B cell (primary cell): ENCODE measurements at regions not wholly inside any gene's neighbourhood (a gene's known extent, or its start where the extent isn't known, plus 50 kb on each side); places are given as distances from the start of the nearest gene placed in this dataset.

Experiments used
- ATAC-seq: fragments of 200-7000 bp; cut with Tn5 transposase; one replicate; pipeline ENCODE4 v1.10.0; 2021; ENCODE audit warnings: low read depth, mild to moderate bottlenecking, moderate number of reproducible peaks, moderate library complexity
- CTCF ChIA-PET: fragments of 350-600 bp; sonication (Branson Sonifier 250); formaldehyde crosslinking; loops from one replicate; lab custom pipeline; 2021; ENCODE audit warnings: antibody characterized with exemption, inconsistent platforms; lab: Charles Lee
- POLR2A ChIA-PET: fragments of 350-600 bp; sonication (Branson Sonifier 250); formaldehyde crosslinking; loops from one replicate; lab custom pipeline; 2021; ENCODE audit warnings: antibody characterized with exemption; lab: Charles Lee
- DNase-seq: peaks from one replicate; pipeline ENCODE4 v3.0.0; 2013
- H2AFZ ChIP-seq: 2 replicates; pipeline ENCODE4 v1.6.1; 2012; ENCODE audit warnings: mild to moderate bottlenecking, low read depth, low read length; ENCODE audit not compliant: insufficient read depth, poor library complexity, severe bottlenecking
- H3K27ac ChIP-seq, 2 donors: 1 replicate in 1 of 2; 2 replicates in 1 of 2; pipeline ENCODE4 v1.5.1; 2012 to 2013; ENCODE audit warnings: low read length in 2 of 2, mild to moderate bottlenecking in 2 of 2, moderate library complexity in 1 of 2
- H3K27me3 ChIP-seq, 4 experiments: fragments of 200-600 bp in 1 of 4; sonication (generic) in 1 of 4; replicated peaks in 1 of 4; 1 replicate in 2 of 4; 2 replicates in 2 of 4; pipeline versions ENCODE4 v1.6.1 to v1.7.0; 2013 to 2016; ENCODE audit warnings: low read length in 3 of 4, mild to moderate bottlenecking in 2 of 4, mixed read lengths in 1 of 4, moderate library complexity in 1 of 4; ENCODE audit not compliant: insufficient read depth in 4 of 4, control insufficient read depth in 3 of 4; ENCODE audit errors: control extremely low read depth in 1 of 4
- H3K36me3 ChIP-seq, 2 experiments: replicated peaks in 1 of 2; 1 replicate in 1 of 2; 2 replicates in 1 of 2; pipeline versions ENCODE4 v1.6.1 to v1.7.1; 2013; ENCODE audit warnings: low read length in 1 of 2; ENCODE audit not compliant: insufficient read depth in 2 of 2, control insufficient read depth in 1 of 2; ENCODE audit errors: control extremely low read depth in 1 of 2, extremely low read depth in 1 of 2
- H3K4me1 ChIP-seq, 2 donors: fragments of 200-600 bp in 1 of 2; sonication (generic) in 1 of 2; 1 replicate in 1 of 2; 2 replicates in 1 of 2; pipeline versions ENCODE4 v1.5.1 to v1.6.1; 2013 to 2017; ENCODE audit warnings: low read length in 2 of 2; ENCODE audit not compliant: control insufficient read depth in 2 of 2, insufficient read depth in 2 of 2
- H3K4me2 ChIP-seq: replicated peaks from 2 replicates; pipeline ENCODE3; 2012; ENCODE audit warnings: mild to moderate bottlenecking, low read depth, low read length; ENCODE audit not compliant: poor library complexity, severe bottlenecking
- H3K4me3 ChIP-seq, 5 experiments: fragments of 200-600 bp in 1 of 5; sonication (generic) in 1 of 5; 1 replicate in 3 of 5; 2 replicates in 2 of 5; pipeline versions ENCODE4 v1.5.1 to v1.7.0; 2011 to 2016; ENCODE audit warnings: low read length in 4 of 5, mild to moderate bottlenecking in 4 of 5, low read depth in 2 of 5, control low read depth in 1 of 5, moderate library complexity in 1 of 5; ENCODE audit not compliant: insufficient read depth in 1 of 5; ENCODE audit errors: control extremely low read depth in 1 of 5, extremely low read depth in 1 of 5
- H3K79me2 ChIP-seq: fragments of 200-600 bp; sonication (generic); one replicate; pipeline ENCODE4 v1.6.0; 2016; ENCODE audit warnings: low read length; ENCODE audit not compliant: control insufficient read depth, insufficient read depth
- H3K9ac ChIP-seq: fragments of 200-600 bp; sonication (generic); 2 replicates; pipeline ENCODE4 v1.6.1; 2017; ENCODE audit warnings: mild to moderate bottlenecking, low read length, moderate library complexity
- H3K9me3 ChIP-seq, 3 donors: one replicate each; pipeline versions ENCODE4 v1.6.1 to v1.7.1; 2013; ENCODE audit warnings: low read length in 2 of 3; ENCODE audit not compliant: control insufficient read depth in 2 of 3, insufficient read depth in 1 of 3; ENCODE audit errors: control extremely low read depth in 1 of 3
- H4K20me1 ChIP-seq: 2 replicates; pipeline ENCODE4 v1.6.0; 2012; ENCODE audit warnings: mild to moderate bottlenecking, low read length; ENCODE audit not compliant: insufficient read depth, control insufficient read depth, poor library complexity, severe bottlenecking
- H3K27ac Mint-ChIP-seq: one replicate; pipeline ENCODE4 v1.8.0; 2021; ENCODE audit warnings: mixed read lengths
- H3K27me3 Mint-ChIP-seq: one replicate; pipeline ENCODE4 v1.8.0; 2021; ENCODE audit warnings: mixed read lengths
- H3K4me1 Mint-ChIP-seq: one replicate; pipeline ENCODE4 v1.8.0; 2021; ENCODE audit warnings: mixed read lengths
- H3K4me3 Mint-ChIP-seq: one replicate; pipeline ENCODE4 v1.8.0; 2021; ENCODE audit warnings: mixed read lengths
- H3K9me3 Mint-ChIP-seq: one replicate; pipeline ENCODE4 v1.8.0; 2022; ENCODE audit warnings: mixed read lengths; ENCODE audit not compliant: insufficient read depth
- CTCF ChIP-seq: fragments of 200-600 bp; IDR thresholded peaks from one replicate; pipeline ENCODE4 v1.8.0; 2022; ENCODE audit warnings: antibody characterized with exemption, mild to moderate bottlenecking
- EZH2 ChIP-seq: IDR thresholded peaks from 2 replicates; pipeline ENCODE4 v1.6.1; 2012; ENCODE audit warnings: borderline replicate concordance, low read depth, mild to moderate bottlenecking, moderate library complexity, low read length; ENCODE audit not compliant: insufficient read depth, poor library complexity, severe bottlenecking
- WGBS: methylation state at CpG from one replicate; pipeline ENCODE4 v1.1.5; 2013; ENCODE audit warnings: missing lambda C conversion rate; ENCODE audit not compliant: insufficient coverage; 5-methylcytosine and 5-hydroxymethylcytosine counted together
- intact Hi-C: fragments of 100-400 bp; cut with micrococcal nuclease; formaldehyde crosslinking; loops from one replicate; pipeline ENCODE4 v1.10.0; 2022

- DNase-seq (no peak), ATAC-seq (no peak)
- H3K4me3 Mint-ChIP-seq = no peak overlapping the region
- Histone ChIP-seq H3K4me2 (no peak overlapping the region), H2AFZ (no peak overlapping the region), H3K27ac (no peak overlapping the region), H3K9me3 (no peaks in the 10 kb centered on the region), H3K27me3 (no peaks in the 10 kb centered on the region), H3K9ac (no peak overlapping the region), H3K36me3 (no peaks in the 10 kb centered on the region), H3K4me1 (no peaks in the 10 kb centered on the region), H3K4me3 (no peak overlapping the region), H3K79me2 (no peaks in the 10 kb centered on the region), H4K20me1 (no peaks in the 10 kb centered on the region)
- no peak for TF ChIP-seq EZH2
- no peak for TF ChIP-seq CTCF
- intact Hi-C loops = no loop called here
- CTCF ChIA-PET = no interaction called here
- H3K4me1 Mint-ChIP-seq = no peaks in the 10 kb centered on the region
- H3K27ac Mint-ChIP-seq = no peak overlapping the region
- H3K9me3 Mint-ChIP-seq = peaks cover 2% of the 10 kb centered on the region
- H3K27me3 Mint-ChIP-seq = no peaks in the 10 kb centered on the region
- POLR2A ChIA-PET = no interaction called here
- no CpG with 5 or more reads among the region's 2 CpGs for WGBS
Measured at GRCh38 chr5:29508131-29508530, 1685.4 kb upstream of the CDH6 start.

GRCh38 chr5:29504411-29504810, 1689.1 kb upstream of the CDH6 start:
- no peak for DNase-seq
- Mint-ChIP-seq H3K9me3 (peaks cover 2% of the 10 kb centered on the region), H3K27ac (no peak overlapping the region), H3K27me3 (no peaks in the 10 kb centered on the region), H3K4me3 (no peak overlapping the region), H3K4me1 (no peaks in the 10 kb centered on the region)
- Histone ChIP-seq H3K4me1 (no peaks in the 10 kb centered on the region), H4K20me1 (no peaks in the 10 kb centered on the region), H3K4me2 (no peak overlapping the region), H3K27ac (no peak overlapping the region), H3K9me3 (peaks cover 0 to 3% (median under 1%) of the 10 kb centered on the region in 3 donors), H3K79me2 (no peaks in the 10 kb centered on the region), H3K4me3 (no peak overlapping the region), H3K9ac (no peak overlapping the region), H3K27me3 (no peaks in the 10 kb centered on the region), H3K36me3 (no peaks in the 10 kb centered on the region), H2AFZ (no peak overlapping the region)
- intact Hi-C loops = no loop called here
- ChIA-PET CTCF (no interaction called here), POLR2A (no interaction called here)
- TF ChIP-seq EZH2 (no peak), CTCF (no peak)
- no peak for ATAC-seq
- no CpG with 5 or more reads among the region's 1 CpG for WGBS
